Trophoblast cell (in vitro differentiated cells and primary cell): ENCODE measurements at regions not wholly inside any gene's neighbourhood (a gene's known extent, or its start where the extent isn't known, plus 50 kb on each side); places are given as distances from the start of the nearest gene placed in this dataset.

ENCODE experiments used
- DNase-seq, 2 donors: peaks; one replicate each; pipeline ENCODE4 v3.0.0-alpha.2; 2016
- H2AFZ ChIP-seq: 2 replicates; pipeline ENCODE4 v1.6.1; 2013; ENCODE audit warnings: low read length, moderate library complexity, mild to moderate bottlenecking; ENCODE audit not compliant: insufficient read depth, poor library complexity
- H2AK5ac ChIP-seq: 2 replicates; pipeline ENCODE4 v1.6.1; 2013; ENCODE audit warnings: mild to moderate bottlenecking, low read length
- H2BK120ac ChIP-seq: 2 replicates; pipeline ENCODE4 v1.6.1; 2013; ENCODE audit warnings: low read length, mild to moderate bottlenecking, moderate library complexity; ENCODE audit not compliant: insufficient read depth, poor library complexity
- H2BK12ac ChIP-seq: 2 replicates; pipeline ENCODE4 v1.6.1; 2013; ENCODE audit warnings: mild to moderate bottlenecking, low read length, moderate library complexity
- H2BK5ac ChIP-seq: 2 replicates; pipeline ENCODE4 v1.6.1; 2013; ENCODE audit warnings: low read length, low read depth, moderate library complexity, mild to moderate bottlenecking; ENCODE audit not compliant: poor library complexity
- H3K14ac ChIP-seq: 2 replicates; pipeline ENCODE4 v1.6.1; 2013; ENCODE audit warnings: mild to moderate bottlenecking, low read length
- H3K18ac ChIP-seq: 2 replicates; pipeline ENCODE4 v1.6.1; 2013; ENCODE audit warnings: mild to moderate bottlenecking, low read length
- H3K23ac ChIP-seq: 2 replicates; pipeline ENCODE4 v1.6.1; 2013; ENCODE audit warnings: low read length
- H3K27ac ChIP-seq: 2 replicates; pipeline ENCODE4 v1.5.1; 2013; ENCODE audit warnings: low read depth, mild to moderate bottlenecking, inconsistent platforms, low read length, moderate library complexity
- H3K27me3 ChIP-seq: 2 replicates; pipeline ENCODE4 v1.6.1; 2013; ENCODE audit warnings: inconsistent platforms, mild to moderate bottlenecking, low read length, moderate library complexity; ENCODE audit not compliant: insufficient read depth
- H3K36me3 ChIP-seq, 2 experiments: 1 replicate in 1 of 2; 2 replicates in 1 of 2; pipeline ENCODE4 v1.6.1; 2013; ENCODE audit warnings: low read length in 2 of 2, mild to moderate bottlenecking in 2 of 2, moderate library complexity in 1 of 2; ENCODE audit not compliant: insufficient read depth in 2 of 2, control insufficient read depth in 1 of 2
- H3K4ac ChIP-seq: 2 replicates; pipeline ENCODE4 v1.6.1; 2013; ENCODE audit warnings: low read depth, mild to moderate bottlenecking, low read length, moderate library complexity
- H3K4me1 ChIP-seq, 2 experiments: 1 replicate in 1 of 2; 2 replicates in 1 of 2; pipeline ENCODE4 v1.6.1; 2013; ENCODE audit warnings: low read length in 2 of 2, mild to moderate bottlenecking in 2 of 2, moderate library complexity in 1 of 2; ENCODE audit not compliant: insufficient read depth in 2 of 2, control insufficient read depth in 1 of 2
- H3K4me2 ChIP-seq: 2 replicates; pipeline ENCODE4 v1.6.1; 2013; ENCODE audit warnings: inconsistent platforms, mild to moderate bottlenecking, low read length, moderate library complexity
- H3K4me3 ChIP-seq: 2 replicates; pipeline ENCODE4 v1.5.1; 2013; ENCODE audit warnings: mild to moderate bottlenecking, low read depth, low read length, inconsistent platforms
- H3K79me1 ChIP-seq: one replicate; pipeline ENCODE4 v1.6.1; 2013; ENCODE audit warnings: low read length
- H3K79me2 ChIP-seq: 2 replicates; pipeline ENCODE4 v1.6.1; 2013; ENCODE audit warnings: low read length, mild to moderate bottlenecking; ENCODE audit not compliant: control insufficient read depth, insufficient read depth, poor library complexity
- H3K9ac ChIP-seq: 2 replicates; pipeline ENCODE4 v1.6.1; 2013; ENCODE audit warnings: mild to moderate bottlenecking, low read length
- H3K9me3 ChIP-seq: 2 replicates; pipeline ENCODE4 v1.6.1; 2013; ENCODE audit warnings: low read depth, mild to moderate bottlenecking, control low read depth, inconsistent platforms, low read length; ENCODE audit not compliant: insufficient read depth
- H4K12ac ChIP-seq: 2 replicates; pipeline ENCODE4 v1.6.1; 2013; ENCODE audit warnings: low read depth, mild to moderate bottlenecking, low read length, moderate library complexity
- H4K8ac ChIP-seq: 2 replicates; pipeline ENCODE4 v1.6.1; 2013; ENCODE audit warnings: low read depth, mild to moderate bottlenecking, low read length, moderate library complexity
- H4K91ac ChIP-seq: one replicate; pipeline ENCODE4 v1.6.1; 2013; ENCODE audit warnings: low read depth, mild to moderate bottlenecking, low read length, moderate library complexity
- WGBS: extraction: QIAGEN DNeasy Blood & Tissue Kit; methylation state at CpG from one replicate; pipeline ENCODE4 v1.1.7; 2013; ENCODE audit warnings: missing lambda C conversion rate; ENCODE audit not compliant: insufficient read length, insufficient coverage; ENCODE audit errors: extremely low coverage; 5-methylcytosine and 5-hydroxymethylcytosine counted together

GRCh38 chr1:112061901-112062320, 72.4 kb upstream of the KCND3 start:
- no peaks in the 10 kb centered on the region for H3K4me1 ChIP-seq
- H3K79me1 ChIP-seq: no peaks in the 10 kb centered on the region
- no peak overlapping the region for H2AK5ac ChIP-seq
- H3K4me2 ChIP-seq: no peak overlapping the region
- H3K9me3 ChIP-seq: peaks cover 2% of the 10 kb centered on the region
- H2BK120ac ChIP-seq: no peak overlapping the region
- H3K79me2 ChIP-seq: no peaks in the 10 kb centered on the region
- WGBS: no CpG with 5 or more reads among the region's 4 CpGs
- no peak overlapping the region for H4K91ac ChIP-seq
- no peak overlapping the region for H4K8ac ChIP-seq
- H3K4ac ChIP-seq: no peak overlapping the region
- H3K23ac ChIP-seq: no peak overlapping the region
- H2BK5ac ChIP-seq: no peak overlapping the region
- no peak overlapping the region for H3K9ac ChIP-seq
- H4K12ac ChIP-seq: no peak overlapping the region
- H3K18ac ChIP-seq: no peak overlapping the region
- DNase-seq: no peak
- H3K27ac ChIP-seq: no peak overlapping the region
- no peak overlapping the region for H3K4me3 ChIP-seq
- no peaks in the 10 kb centered on the region for H3K36me3 ChIP-seq
- no peak overlapping the region for H3K14ac ChIP-seq
- no peaks in the 10 kb centered on the region for H3K27me3 ChIP-seq
- no peak overlapping the region for H2BK12ac ChIP-seq
- H2AFZ ChIP-seq: no peak overlapping the region

GRCh38 chr1:112063781-112064728, 74.6 kb upstream of the KCND3 start:
- Histone ChIP-seq H3K27me3 (no peaks in the 10 kb centered on the region), H2AK5ac (no peak overlapping the region), H3K79me2 (no peaks in the 10 kb centered on the region), H3K4me2 (no peak overlapping the region), H3K18ac (no peak overlapping the region), H2BK120ac (no peak overlapping the region), H2AFZ (no peak overlapping the region), H3K23ac (no peak overlapping the region), H3K79me1 (no peaks in the 10 kb centered on the region), H3K36me3 (no peaks in the 10 kb centered on the region), H3K9ac (no peak overlapping the region), H3K27ac (no peak overlapping the region), H3K4ac (no peak overlapping the region), H4K8ac (no peak overlapping the region), H2BK5ac (no peak overlapping the region), H3K9me3 (peaks cover 2% of the 10 kb centered on the region), H3K4me1 (no peaks in the 10 kb centered on the region), H2BK12ac (no peak overlapping the region), H3K4me3 (no peak overlapping the region), H4K91ac (no peak overlapping the region), H4K12ac (no peak overlapping the region), H3K14ac (no peak overlapping the region)
- no CpG with 5 or more reads among the region's 12 CpGs for WGBS
- no peak for DNase-seq

- H2BK5ac ChIP-seq: no peak overlapping the region
- H3K14ac ChIP-seq: no peak overlapping the region
- no peak overlapping the region for H4K8ac ChIP-seq
- H3K23ac ChIP-seq: no peak overlapping the region
- no peak overlapping the region for H4K12ac ChIP-seq
- no peaks in the 10 kb centered on the region for H3K4me1 ChIP-seq
- no peaks in the 10 kb centered on the region for H3K27me3 ChIP-seq
- no peak overlapping the region for H3K9ac ChIP-seq
- no peak overlapping the region for H3K27ac ChIP-seq
- no CpG with 5 or more reads among the region's 1 CpG for WGBS
- no peak overlapping the region for H3K4me2 ChIP-seq
- H3K18ac ChIP-seq: no peak overlapping the region
- no peak overlapping the region for H2AK5ac ChIP-seq
- H3K9me3 ChIP-seq: peaks cover 3% of the 10 kb centered on the region
- no peak overlapping the region for H3K4me3 ChIP-seq
- H2AFZ ChIP-seq: no peak overlapping the region
- no peak overlapping the region for H2BK120ac ChIP-seq
- no peak overlapping the region for H2BK12ac ChIP-seq
- no peak for DNase-seq
- no peaks in the 10 kb centered on the region for H3K79me1 ChIP-seq
- H4K91ac ChIP-seq: no peak overlapping the region
- H3K4ac ChIP-seq: no peak overlapping the region
- no peaks in the 10 kb centered on the region for H3K36me3 ChIP-seq
- H3K79me2 ChIP-seq: no peaks in the 10 kb centered on the region
Observed at GRCh38 chr1:112067989-112068388, 78.5 kb upstream of the KCND3 start.

DNA sequence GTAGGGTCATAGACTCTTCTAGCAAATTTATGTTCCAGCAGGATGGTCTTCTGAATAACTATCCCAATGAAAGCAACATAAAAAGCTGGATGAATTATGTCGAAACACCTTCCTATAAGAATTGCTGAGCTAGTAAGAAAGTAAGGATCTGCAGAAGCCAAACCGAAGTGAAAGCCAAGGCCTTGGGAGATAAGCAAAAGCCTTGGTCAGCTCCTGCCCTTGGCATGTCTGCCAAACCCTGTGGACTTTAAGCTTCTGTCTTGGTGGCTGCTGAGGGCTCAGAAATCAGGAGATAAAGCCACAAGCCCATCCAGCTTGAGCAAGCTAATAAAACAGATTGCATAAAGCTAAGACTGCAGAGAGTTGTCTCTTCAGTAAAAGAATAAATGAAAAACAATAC, 81.2 kb upstream of the KCND3 start:
- Histone ChIP-seq H3K79me2 (no peaks in the 10 kb centered on the region), H2AK5ac (no peak overlapping the region), H3K79me1 (no peaks in the 10 kb centered on the region), H3K27ac (no peak overlapping the region), H3K4me1 (no peaks in the 10 kb centered on the region), H2BK12ac (no peak overlapping the region), H2BK120ac (no peak overlapping the region), H4K91ac (no peak overlapping the region), H3K23ac (no peak overlapping the region), H4K12ac (no peak overlapping the region), H2AFZ (no peak overlapping the region), H3K9me3 (peaks cover 3% of the 10 kb centered on the region), H2BK5ac (no peak overlapping the region), H4K8ac (no peak overlapping the region), H3K4me3 (no peak overlapping the region), H3K4me2 (no peak overlapping the region), H3K36me3 (no peaks in the 10 kb centered on the region), H3K4ac (no peak overlapping the region), H3K14ac (no peak overlapping the region), H3K27me3 (no peaks in the 10 kb centered on the region), H3K18ac (no peak overlapping the region), H3K9ac (no peak overlapping the region)
- no peak for DNase-seq
- no CpG with 5 or more reads among the region's 2 CpGs for WGBS
